ENCODE measurements at regions not wholly inside any gene's neighbourhood (a gene's known extent, or its start where the extent isn't known, plus 50 kb on each side); places are given as distances from the start of the nearest gene placed in this dataset.

DNA sequence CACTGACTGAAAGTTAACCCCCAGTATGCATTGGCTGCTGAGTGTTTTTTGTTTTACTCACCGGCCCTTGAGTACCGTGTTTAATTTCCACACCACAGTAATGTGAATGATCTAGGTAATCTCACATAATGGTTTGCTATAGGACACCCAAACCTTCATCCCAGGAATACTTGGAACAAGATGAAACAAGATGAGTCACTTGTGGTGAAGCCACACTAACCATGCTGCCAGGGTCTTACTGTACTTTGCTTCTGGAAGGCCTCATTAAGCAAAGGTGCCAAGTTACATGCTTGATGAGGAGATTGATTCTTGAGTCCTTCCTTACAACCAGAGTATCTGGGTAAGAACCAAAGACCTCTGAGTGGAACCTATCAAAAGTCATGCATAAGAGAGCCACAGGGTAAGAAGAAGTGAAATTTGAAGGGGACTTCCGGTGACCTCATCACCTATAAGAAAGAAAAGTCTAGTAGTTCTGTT is 163.3 kb downstream of the NRIP1 start:
- TF ChIP-seq, protein P1, sequence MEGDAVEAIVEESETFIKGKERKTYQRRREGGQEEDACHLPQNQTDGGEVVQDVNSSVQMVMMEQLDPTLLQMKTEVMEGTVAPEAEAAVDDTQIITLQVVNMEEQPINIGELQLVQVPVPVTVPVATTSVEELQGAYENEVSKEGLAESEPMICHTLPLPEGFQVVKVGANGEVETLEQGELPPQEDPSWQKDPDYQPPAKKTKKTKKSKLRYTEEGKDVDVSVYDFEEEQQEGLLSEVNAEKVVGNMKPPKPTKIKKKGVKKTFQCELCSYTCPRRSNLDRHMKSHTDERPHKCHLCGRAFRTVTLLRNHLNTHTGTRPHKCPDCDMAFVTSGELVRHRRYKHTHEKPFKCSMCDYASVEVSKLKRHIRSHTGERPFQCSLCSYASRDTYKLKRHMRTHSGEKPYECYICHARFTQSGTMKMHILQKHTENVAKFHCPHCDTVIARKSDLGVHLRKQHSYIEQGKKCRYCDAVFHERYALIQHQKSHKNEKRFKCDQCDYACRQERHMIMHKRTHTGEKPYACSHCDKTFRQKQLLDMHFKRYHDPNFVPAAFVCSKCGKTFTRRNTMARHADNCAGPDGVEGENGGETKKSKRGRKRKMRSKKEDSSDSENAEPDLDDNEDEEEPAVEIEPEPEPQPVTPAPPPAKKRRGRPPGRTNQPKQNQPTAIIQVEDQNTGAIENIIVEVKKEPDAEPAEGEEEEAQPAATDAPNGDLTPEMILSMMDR (IDR thresholded peaks at IDR 0.05) = no peak
- TF ChIP-seq EZH2 (IDR thresholded peaks at IDR 0.05) = no peak
